22Rv1 (cell line): ENCODE measurements at regions not wholly inside any gene's neighbourhood (a gene's known extent, or its start where the extent isn't known, plus 50 kb on each side); places are given as distances from the start of the nearest gene placed in this dataset.

Source experiments
- CTCF ChIP-seq: fragments of 450-650 bp; IDR thresholded peaks from 2 replicates; pipeline ENCODE4 v1.5.1; 2017; ENCODE audit warnings: mild to moderate bottlenecking
- ZFX ChIP-seq: fragments of 450-650 bp; IDR thresholded peaks from 2 replicates; pipeline ENCODE4 v1.6.1; 2017; ENCODE audit warnings: antibody characterized with exemption, borderline replicate concordance

DNA sequence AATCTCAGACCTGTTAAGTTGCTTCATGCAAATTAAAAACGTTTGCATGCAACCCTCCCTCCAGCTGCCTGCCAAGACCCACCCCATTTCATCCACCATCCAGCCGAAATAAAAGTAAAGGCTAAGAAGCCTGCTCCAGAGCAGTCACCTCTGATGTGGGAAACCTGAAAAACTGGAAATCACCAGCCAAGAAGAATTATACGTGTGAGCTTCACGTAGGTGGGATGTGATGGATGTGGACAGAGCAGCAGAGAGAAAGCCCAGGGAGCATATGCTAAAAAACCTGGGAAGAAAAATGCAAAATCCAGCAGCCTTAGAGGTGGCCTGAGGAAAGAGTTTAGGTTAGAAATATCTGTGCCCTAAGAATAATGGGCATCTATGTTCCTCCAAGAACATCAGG, 160.6 kb upstream of the STS start:
- no peak for TF ChIP-seq CTCF
- no peak for TF ChIP-seq ZFX
